ENCODE measurements at regions not wholly inside any gene's neighbourhood (a gene's known extent, or its start where the extent isn't known, plus 50 kb on each side); places are given as distances from the start of the nearest gene placed in this dataset.
"Not testable (repeated sequence)": the region's sequence is repeated elsewhere in the genome, so short reads cannot be mapped to it uniquely, and the experiment has no call there.

DNA sequence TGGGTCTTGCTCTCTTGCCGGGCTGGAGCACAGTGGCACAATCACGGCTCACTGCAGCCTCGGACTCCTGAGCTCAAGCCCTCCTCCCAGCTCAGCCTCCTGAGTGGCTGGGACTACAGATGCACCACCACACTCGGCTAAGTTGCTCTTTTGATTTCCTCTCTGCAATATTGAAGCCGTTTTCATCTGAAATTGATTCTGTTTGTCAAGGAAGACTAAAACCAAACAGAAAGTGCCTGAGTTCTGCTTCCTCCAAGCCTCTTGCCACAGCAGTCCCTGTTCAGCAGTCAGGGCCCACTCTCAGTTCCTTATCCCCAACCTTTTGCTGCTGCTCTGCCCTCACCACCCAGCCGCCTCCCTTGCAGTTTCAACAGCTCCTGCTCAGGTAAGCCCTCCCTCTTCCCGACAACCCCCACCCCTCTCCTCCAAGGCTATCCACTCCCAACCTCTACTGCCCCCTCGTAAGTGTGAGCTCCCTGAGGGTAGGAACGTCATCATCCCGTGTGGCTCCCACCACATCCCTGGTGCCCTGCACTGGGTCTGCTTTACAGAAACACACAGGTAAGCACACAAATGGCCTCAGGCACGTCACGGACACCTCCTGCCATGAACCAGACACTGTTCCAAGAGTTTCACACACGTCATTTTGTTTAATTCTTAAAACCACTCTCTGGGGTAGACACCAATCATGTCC is 70.7 kb upstream of the TAB2 start:
- Histone ChIP-seq H3K27ac (ENCODE audit: low read length) (peak overlapping the region; percentile 100), H3K9ac (ENCODE audit: low read length) (peak overlapping the region; percentile 92), H2AFZ (ENCODE audit: low read depth, low read length) (0 out of 2 replicates have a peak overlapping the region, but pooled peaks have one; percentile 76), H3K36me3 (replicated peaks; ENCODE audit: low read depth, low read length) (no peaks in the 10 kb centered on the region), H3K4me2 (ENCODE audit: low read length) (peak overlapping the region; percentile 77), H3K79me2 (ENCODE audit: low read length) (no peaks in the 10 kb centered on the region), H3K27me3 (ENCODE audit: low read depth, low read length) (no peaks in the 10 kb centered on the region), H3K4me1 (ENCODE audit: low read length) (peaks cover 66% of the 10 kb centered on the region), H3K4me3 (ENCODE audit: low read length) (peak overlapping the region; percentile 67), H4K20me1 (ENCODE audit: insufficient read depth, low read length) (no peaks in the 10 kb centered on the region), H3K9me3 (ENCODE audit: insufficient read depth, low read length) (no peaks in the 10 kb centered on the region)
- TF ChIP-seq, protein P1, sequence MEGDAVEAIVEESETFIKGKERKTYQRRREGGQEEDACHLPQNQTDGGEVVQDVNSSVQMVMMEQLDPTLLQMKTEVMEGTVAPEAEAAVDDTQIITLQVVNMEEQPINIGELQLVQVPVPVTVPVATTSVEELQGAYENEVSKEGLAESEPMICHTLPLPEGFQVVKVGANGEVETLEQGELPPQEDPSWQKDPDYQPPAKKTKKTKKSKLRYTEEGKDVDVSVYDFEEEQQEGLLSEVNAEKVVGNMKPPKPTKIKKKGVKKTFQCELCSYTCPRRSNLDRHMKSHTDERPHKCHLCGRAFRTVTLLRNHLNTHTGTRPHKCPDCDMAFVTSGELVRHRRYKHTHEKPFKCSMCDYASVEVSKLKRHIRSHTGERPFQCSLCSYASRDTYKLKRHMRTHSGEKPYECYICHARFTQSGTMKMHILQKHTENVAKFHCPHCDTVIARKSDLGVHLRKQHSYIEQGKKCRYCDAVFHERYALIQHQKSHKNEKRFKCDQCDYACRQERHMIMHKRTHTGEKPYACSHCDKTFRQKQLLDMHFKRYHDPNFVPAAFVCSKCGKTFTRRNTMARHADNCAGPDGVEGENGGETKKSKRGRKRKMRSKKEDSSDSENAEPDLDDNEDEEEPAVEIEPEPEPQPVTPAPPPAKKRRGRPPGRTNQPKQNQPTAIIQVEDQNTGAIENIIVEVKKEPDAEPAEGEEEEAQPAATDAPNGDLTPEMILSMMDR (IDR thresholded peaks at IDR 0.05; ENCODE audit: low read depth, low read length) = no peak

DNA sequence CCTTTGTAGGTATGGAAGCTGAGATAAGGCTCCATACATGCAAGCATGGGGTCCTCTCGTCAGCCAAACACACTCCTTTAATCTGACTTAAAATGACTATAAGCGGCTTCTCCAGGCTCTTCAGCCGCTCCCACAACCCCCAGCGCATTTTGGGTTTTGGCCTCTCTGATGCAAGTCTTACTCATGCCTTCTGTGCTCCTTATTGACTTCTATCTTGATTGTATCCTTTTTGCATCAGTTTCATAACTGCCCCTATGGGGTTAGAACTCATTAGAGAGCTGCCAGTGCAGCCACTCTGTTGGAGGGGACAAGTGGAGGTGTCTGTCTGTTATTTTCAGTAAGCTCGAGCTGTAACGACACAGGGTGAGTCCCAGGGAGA is 70.1 kb upstream of the TAB2 start:
- Histone ChIP-seq H2AFZ (ENCODE audit: low read depth, low read length) (no peak overlapping the region), H3K27me3 (ENCODE audit: low read depth, low read length) (no peaks in the 10 kb centered on the region), H3K9ac (ENCODE audit: low read length) (peak overlapping the region; percentile 92), H3K36me3 (replicated peaks; ENCODE audit: low read depth, low read length) (no peaks in the 10 kb centered on the region), H3K27ac (ENCODE audit: low read length) (peak overlapping the region; percentile 100), H3K4me1 (ENCODE audit: low read length) (peaks cover 66% of the 10 kb centered on the region), H3K9me3 (ENCODE audit: insufficient read depth, low read length) (no peaks in the 10 kb centered on the region), H3K4me3 (ENCODE audit: low read length) (peak overlapping the region; percentile 67), H4K20me1 (ENCODE audit: insufficient read depth, low read length) (no peaks in the 10 kb centered on the region), H3K79me2 (ENCODE audit: low read length) (no peaks in the 10 kb centered on the region), H3K4me2 (ENCODE audit: low read length) (peak overlapping the region; percentile 77)
- TF ChIP-seq, protein P1 (IDR thresholded peaks at IDR 0.05; ENCODE audit: low read depth, low read length) = no peak
- no peak for TF ChIP-seq EZH2phosphoT487 (IDR thresholded peaks at IDR 0.05; ENCODE audit: low read depth)

DNA sequence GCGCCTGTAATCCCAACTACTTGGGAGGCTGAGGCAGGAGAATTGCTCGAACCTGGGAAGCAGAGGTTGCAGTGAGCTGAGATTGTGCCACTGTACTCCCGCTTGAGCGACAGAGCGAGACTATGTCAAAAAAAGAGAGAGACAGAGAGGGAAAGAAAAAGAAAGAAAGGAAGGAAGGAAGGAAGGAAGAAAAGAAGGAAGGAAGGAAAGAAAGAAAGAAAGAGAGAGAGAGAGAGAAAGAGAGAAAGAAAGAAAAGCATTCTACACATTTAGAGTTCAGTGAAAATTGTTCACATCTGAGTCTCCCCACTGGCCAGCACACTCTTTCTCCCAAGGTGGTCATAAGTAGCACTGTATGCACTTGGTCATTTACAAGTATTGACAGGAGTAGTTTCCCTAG is 69.2 kb upstream of the TAB2 start:
- H4K20me1 ChIP-seq (ENCODE audit: insufficient read depth, low read length); H3K27me3 ChIP-seq (ENCODE audit: low read depth, low read length); H3K36me3 ChIP-seq (replicated peaks; ENCODE audit: low read depth, low read length); H2AFZ ChIP-seq (ENCODE audit: low read depth, low read length); H3K9me3 ChIP-seq (ENCODE audit: insufficient read depth, low read length); H3K79me2 ChIP-seq (ENCODE audit: low read length): not testable (repeated sequence)
- H3K4me2 ChIP-seq (ENCODE audit: low read length) = peak overlapping the region; percentile 73
- H3K4me1 ChIP-seq (ENCODE audit: low read length) = peaks cover 72% of the 10 kb centered on the region
- peak overlapping the region; percentile 78 for H3K27ac ChIP-seq (ENCODE audit: low read length)
- H3K4me3 ChIP-seq (ENCODE audit: low read length) = peak overlapping the region; percentile 72; the same call in 1 of the 2 replicates
- peak overlapping the region; percentile 76; the same call in 1 of the 2 replicates for H3K9ac ChIP-seq (ENCODE audit: low read length)

DNA sequence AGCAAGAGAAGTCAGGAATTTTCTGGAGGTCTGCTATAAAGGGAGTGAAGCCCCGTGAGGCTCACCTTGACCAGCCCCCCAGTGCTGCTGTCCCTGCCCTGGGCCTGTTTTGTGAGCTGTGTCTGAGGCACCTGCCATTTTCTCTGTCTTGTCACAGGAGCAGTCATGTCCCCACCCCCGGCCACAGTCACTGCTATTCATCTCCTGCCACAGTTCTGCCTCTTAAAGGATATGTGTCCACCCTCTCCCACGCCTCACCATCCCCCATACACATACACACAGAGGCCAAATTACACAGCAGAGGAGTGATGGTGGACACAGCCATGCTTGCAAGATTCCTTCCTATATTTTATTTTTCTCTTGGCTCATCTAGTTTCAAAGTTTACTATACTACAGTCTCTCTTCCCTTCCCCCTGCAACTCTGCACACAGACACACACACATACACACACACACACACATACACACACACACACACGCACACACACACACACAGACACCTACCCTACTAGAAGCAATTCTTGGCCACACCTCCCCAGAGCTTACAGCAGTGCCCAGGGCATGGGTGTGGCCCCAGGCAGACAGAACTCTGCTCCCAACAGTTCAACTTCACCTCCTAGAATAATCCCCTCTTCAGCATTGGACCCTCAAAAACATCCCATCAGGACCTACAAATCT is 68.7 kb upstream of the TAB2 start:
- no peaks in the 10 kb centered on the region for H4K20me1 ChIP-seq (ENCODE audit: insufficient read depth, low read length)
- H3K4me2 ChIP-seq (ENCODE audit: low read length) = peak overlapping the region; percentile 73
- no peak for TF ChIP-seq EZH2phosphoT487 (IDR thresholded peaks at IDR 0.05; ENCODE audit: low read depth)
- TF ChIP-seq, protein P1 (IDR thresholded peaks at IDR 0.05; ENCODE audit: low read depth, low read length) = no peak
- H3K9ac ChIP-seq (ENCODE audit: low read length) = peak overlapping the region; percentile 76
- no peaks in the 10 kb centered on the region for H3K36me3 ChIP-seq (replicated peaks; ENCODE audit: low read depth, low read length)
- peaks cover 72% of the 10 kb centered on the region for H3K4me1 ChIP-seq (ENCODE audit: low read length)
- no peaks in the 10 kb centered on the region for H3K9me3 ChIP-seq (ENCODE audit: insufficient read depth, low read length)
- H3K4me3 ChIP-seq (ENCODE audit: low read length) = peak overlapping the region; percentile 72
- no peaks in the 10 kb centered on the region for H3K79me2 ChIP-seq (ENCODE audit: low read length)
- H3K27me3 ChIP-seq (ENCODE audit: low read depth, low read length) = no peaks in the 10 kb centered on the region
- peak overlapping the region; percentile 78 for H3K27ac ChIP-seq (ENCODE audit: low read length)
- H2AFZ ChIP-seq (ENCODE audit: low read depth, low read length) = 0 out of 2 replicates have a peak overlapping the region, but pooled peaks have one; percentile 62
